IMR-90 (cell line): ENCODE measurements at regions not wholly inside any gene's neighbourhood (a gene's known extent, or its start where the extent isn't known, plus 50 kb on each side); places are given as distances from the start of the nearest gene placed in this dataset.

Experiments used
- ATAC-seq: fragments of 200-7000 bp; cut with Tn5 transposase; 2 replicates; pipeline ENCODE4 v1.9.1; 2020; ENCODE audit warnings: low read depth, mild to moderate bottlenecking, moderate library complexity
- BruUV-seq: library from RNA; stranded (reverse); fragments of 400-500 nt; replicated peaks from 2 replicates; lab custom pipeline; 2021; lab: Mats Ljungman, UMichigan
- CTCF ChIA-PET: fragments of 300-600 bp; formaldehyde crosslinking; extraction: SDS; loops from one replicate; lab custom pipeline; 2021; ENCODE audit warnings: antibody characterized with exemption; lab: Yijun Ruan, JAX
- POLR2A ChIA-PET: fragments of 300-600 bp; sonication (Branson Sonifier 250); formaldehyde crosslinking; loops from one replicate; lab custom pipeline; 2022; ENCODE audit warnings: antibody characterized with exemption; ENCODE audit not compliant: unreplicated experiment; lab: Charles Lee
- DNase-seq: peaks from one replicate; pipeline ENCODE4 v3.0.0; 2013
- H2AFZ ChIP-seq: replicated peaks from 2 replicates; pipeline ENCODE3; 2013; ENCODE audit warnings: low read length, mild to moderate bottlenecking; ENCODE audit not compliant: poor library complexity
- H2AK5ac ChIP-seq: 2 replicates; pipeline ENCODE4 v1.6.1; 2013; ENCODE audit warnings: low read depth, low read length, inconsistent platforms
- H2AK9ac ChIP-seq: replicated peaks from 2 replicates; pipeline ENCODE3; 2013; ENCODE audit warnings: mild to moderate bottlenecking, low read depth, low read length, moderate library complexity; ENCODE audit not compliant: poor library complexity
- H2BK120ac ChIP-seq: 2 replicates; pipeline ENCODE4 v1.6.1; 2013; ENCODE audit warnings: low read depth, low read length, inconsistent platforms
- H2BK15ac ChIP-seq: 3 replicates; pipeline ENCODE4 v1.6.1; 2013; ENCODE audit warnings: low read depth, low read length, inconsistent platforms
- H2BK20ac ChIP-seq: 2 replicates; pipeline ENCODE4 v1.6.1; 2013; ENCODE audit warnings: low read depth, mild to moderate bottlenecking, inconsistent platforms, low read length, moderate library complexity
- H2BK5ac ChIP-seq: 2 replicates; pipeline ENCODE4 v1.6.1; 2013; ENCODE audit warnings: mild to moderate bottlenecking, low read depth, low read length, inconsistent platforms; ENCODE audit not compliant: poor library complexity, severe bottlenecking
- H3K14ac ChIP-seq: replicated peaks from 2 replicates; pipeline ENCODE4 v1.6.1; 2013; ENCODE audit warnings: low read depth, low read length, inconsistent platforms
- H3K18ac ChIP-seq: 2 replicates; pipeline ENCODE4 v1.6.1; 2013; ENCODE audit warnings: low read depth, low read length, control low read depth
- H3K23ac ChIP-seq: 2 replicates; pipeline ENCODE4 v1.6.1; 2013; ENCODE audit warnings: low read depth, low read length, inconsistent platforms
- H3K27ac ChIP-seq: 2 replicates; pipeline ENCODE4 v1.5.1; 2013; ENCODE audit warnings: mild to moderate bottlenecking, control low read depth, low read length; ENCODE audit not compliant: insufficient read depth
- H3K27me3 ChIP-seq: 2 replicates; pipeline ENCODE4 v1.6.1; 2013; ENCODE audit warnings: low read length; ENCODE audit not compliant: control insufficient read depth, insufficient read depth
- H3K36me3 ChIP-seq: 2 replicates; pipeline ENCODE4 v1.6.1; 2013; ENCODE audit warnings: low read length, mixed read lengths; ENCODE audit not compliant: control insufficient read depth, insufficient read depth
- H3K4ac ChIP-seq: 2 replicates; pipeline ENCODE4 v1.6.1; 2013; ENCODE audit warnings: low read depth, low read length, inconsistent platforms
- H3K4me1 ChIP-seq: 2 replicates; pipeline ENCODE4 v1.6.1; 2013; ENCODE audit warnings: low read length, mixed read lengths; ENCODE audit not compliant: control insufficient read depth, insufficient read depth
- H3K4me2 ChIP-seq: 2 replicates; pipeline ENCODE4 v1.6.1; 2013; ENCODE audit warnings: low read depth, mild to moderate bottlenecking, control low read depth, low read length, moderate library complexity
- H3K4me3 ChIP-seq: 2 replicates; pipeline ENCODE4 v1.5.1; 2013; ENCODE audit warnings: low read depth, mild to moderate bottlenecking, control low read depth, low read length, moderate library complexity; ENCODE audit not compliant: insufficient read depth
- H3K56ac ChIP-seq: 2 replicates; pipeline ENCODE4 v1.6.1; 2013; ENCODE audit warnings: low read length, inconsistent platforms; ENCODE audit not compliant: insufficient read depth; ENCODE audit errors: extremely low read depth
- H3K79me1 ChIP-seq, 2 experiments: 2 replicates each; pipeline ENCODE4 v1.6.1; 2013; ENCODE audit warnings: low read length in 2 of 2, inconsistent platforms in 1 of 2, low read depth in 1 of 2
- H3K9ac ChIP-seq: 2 replicates; pipeline ENCODE4 v1.6.1; 2013; ENCODE audit warnings: low read depth, low read length, control low read depth
- H3K9me1 ChIP-seq: 2 replicates; pipeline ENCODE4 v1.6.1; 2013; ENCODE audit warnings: low read length, inconsistent platforms; ENCODE audit not compliant: insufficient read depth
- H3K9me3 ChIP-seq: 2 replicates; pipeline ENCODE4 v1.6.1; 2013; ENCODE audit warnings: low read length; ENCODE audit not compliant: control insufficient read depth, insufficient read depth
- H4K20me1 ChIP-seq: 2 replicates; pipeline ENCODE4 v1.6.1; 2013; ENCODE audit warnings: low read length, inconsistent platforms; ENCODE audit not compliant: insufficient read depth
- H4K5ac ChIP-seq: 2 replicates; pipeline ENCODE4 v1.6.1; 2013; ENCODE audit warnings: mild to moderate bottlenecking, low read depth, low read length, control low read depth
- H4K8ac ChIP-seq, 2 experiments: 2 replicates each; pipeline ENCODE4 v1.6.1; 2013; ENCODE audit warnings: low read depth in 2 of 2, low read length in 2 of 2, control low read depth in 1 of 2, inconsistent platforms in 1 of 2
- H4K91ac ChIP-seq: 2 replicates; pipeline ENCODE4 v1.6.1; 2013; ENCODE audit warnings: low read depth, low read length, inconsistent platforms; ENCODE audit not compliant: insufficient read depth
- BHLHE40 ChIP-seq: fragments of 150-350 bp; IDR thresholded peaks from 2 replicates; pipeline ENCODE4 v1.6.1; 2016; ENCODE audit warnings: mild to moderate bottlenecking, low read depth, low read length
- CHD1 ChIP-seq: IDR thresholded peaks from 2 replicates; pipeline ENCODE4 v1.6.1; 2012; ENCODE audit warnings: low read depth, low read length, improper control_type of control experiment
- CTCF ChIP-seq: conservative IDR thresholded peaks from 2 replicates; pipeline ENCODE4 v1.5.1; 2012; ENCODE audit warnings: mild to moderate bottlenecking, low read depth, low read length, improper control_type of control experiment
- ELK1 ChIP-seq: fragments of 150-350 bp; IDR thresholded peaks from 2 replicates; pipeline ENCODE4 v1.6.1; 2016; ENCODE audit warnings: low read depth, mild to moderate bottlenecking, low read length, moderate library complexity, borderline replicate concordance
- MAZ ChIP-seq: IDR thresholded peaks from 2 replicates; pipeline ENCODE4 v1.6.1; 2012; ENCODE audit warnings: low read depth, mild to moderate bottlenecking, low read length, improper control_type of control experiment, moderate library complexity, borderline replicate concordance
- MXI1 ChIP-seq: IDR thresholded peaks from 2 replicates; pipeline ENCODE4 v1.6.1; 2012; ENCODE audit warnings: low read depth, mild to moderate bottlenecking, low read length, moderate library complexity, borderline replicate concordance
- NFE2L2 ChIP-seq: fragments of 150-350 bp; IDR thresholded peaks from 2 replicates; pipeline ENCODE4 v1.6.1; 2016; ENCODE audit warnings: low read depth, mild to moderate bottlenecking, low read length
- RAD21 ChIP-seq: IDR thresholded peaks from 2 replicates; pipeline ENCODE4 v1.6.1; 2012; ENCODE audit warnings: low read length, improper control_type of control experiment
- RCOR1 ChIP-seq: IDR thresholded peaks from 2 replicates; pipeline ENCODE4 v1.6.1; 2012; ENCODE audit warnings: mild to moderate bottlenecking, low read length, improper control_type of control experiment; ENCODE audit not compliant: insufficient replicate concordance
- WGBS, 2 experiments: methylation state at CpG; one replicate each; pipeline versions ENCODE4 v1.1.5 to v1.1.7; 2013; ENCODE audit warnings: missing lambda C conversion rate in 2 of 2; ENCODE audit not compliant: insufficient read length in 1 of 2; ENCODE audit errors: extremely low coverage in 2 of 2; 5-methylcytosine and 5-hydroxymethylcytosine counted together
- dilution Hi-C: fragments of 300-500 bp; cut with HindIII; formaldehyde crosslinking; loops from one replicate; pipeline ENCODE4 v1.14.3; 2018; ENCODE audit warnings: low sequenced_read_pairs; ENCODE audit not compliant: unreplicated experiment
- in situ Hi-C: fragments of 300-500 bp; cut with MboI; formaldehyde crosslinking; loops from 3 replicates; pipeline ENCODE4 v1.14.3; 2019; ENCODE audit warnings: low sequenced_read_pairs, inconsistent platforms, mixed read lengths
- intact Hi-C: fragments of 100-400 bp; cut with micrococcal nuclease; formaldehyde crosslinking; loops from 2 replicates; pipeline ENCODE4 v1.10.0; 2022

GRCh38 chr2:239600650-239601049 lies 199.8 kb upstream of the HDAC4 start:
- H4K20me1 ChIP-seq = no peaks in the 10 kb centered on the region
- H2AK5ac ChIP-seq = no peak overlapping the region
- no peak overlapping the region for H4K5ac ChIP-seq
- no peak overlapping the region for H2AK9ac ChIP-seq
- H3K79me1 ChIP-seq = no peaks in the 10 kb centered on the region
- no peak overlapping the region for H3K23ac ChIP-seq
- ChIA-PET CTCF (no interaction called here), POLR2A (no interaction called here)
- no peak overlapping the region for H3K4me2 ChIP-seq
- no peak overlapping the region for H3K4ac ChIP-seq
- intact Hi-C loops = no loop called here
- H3K4me1 ChIP-seq = no peaks in the 10 kb centered on the region
- no peaks in the 10 kb centered on the region for H3K27me3 ChIP-seq
- H2BK5ac ChIP-seq = no peak overlapping the region
- H4K8ac ChIP-seq = no peak overlapping the region
- H2BK120ac ChIP-seq = no peak overlapping the region
- H2BK15ac ChIP-seq = no peak overlapping the region
- H3K9me3 ChIP-seq = peaks cover 46% of the 10 kb centered on the region
- H2BK20ac ChIP-seq = no peak overlapping the region
- no peak for DNase-seq
- no peak overlapping the region for H3K4me3 ChIP-seq
- no peaks in the 10 kb centered on the region for H3K36me3 ChIP-seq
- in situ Hi-C loops = no loop called here
- no peak for ATAC-seq
- TF ChIP-seq MAZ = no peak
- TF ChIP-seq MXI1 = no peak
- no peak for TF ChIP-seq BHLHE40
- no peak for TF ChIP-seq ELK1
- TF ChIP-seq RCOR1 = no peak
- no peak for TF ChIP-seq NFE2L2
- no peak for TF ChIP-seq CTCF
- TF ChIP-seq RAD21 = no peak
- TF ChIP-seq CHD1 = no peak
- H3K9ac ChIP-seq = no peak overlapping the region
- dilution Hi-C loops = no loop called here
- no peak overlapping the region for H2AFZ ChIP-seq
- WGBS, 2 experiments = no CpG with 5 or more reads among the region's 5 CpGs
- no peak overlapping the region for H4K91ac ChIP-seq
- no peaks in the 10 kb centered on the region for H3K9me1 ChIP-seq
- H3K27ac ChIP-seq = no peak overlapping the region
- H3K14ac ChIP-seq = no peak overlapping the region
- H3K56ac ChIP-seq = no peak overlapping the region
- BruUV-seq = no TSS peak
- H3K18ac ChIP-seq = no peak overlapping the region
